CD4-positive, alpha-beta T cell (primary cell): ENCODE measurements at regions not wholly inside any gene's neighbourhood (a gene's known extent, or its start where the extent isn't known, plus 50 kb on each side); places are given as distances from the start of the nearest gene placed in this dataset.
A peak's percentile ranks its signal among the peaks of the same experiment; 100 is the strongest.

Experiments
- ATAC-seq: fragments of 200-7000 bp; cut with Tn5 transposase; one replicate; pipeline ENCODE4 v1.10.0; 2022; ENCODE audit warnings: mild to moderate bottlenecking; ENCODE audit not compliant: poor library complexity
- CTCF ChIA-PET: fragments of 350-600 bp; sonication (Branson Sonifier 250); formaldehyde crosslinking; loops from one replicate; lab custom pipeline; 2021; ENCODE audit warnings: antibody characterized with exemption, inconsistent platforms; lab: Charles Lee
- POLR2A ChIA-PET: fragments of 350-600 bp; sonication (Branson Sonifier 250); formaldehyde crosslinking; loops from one replicate; lab custom pipeline; 2021; ENCODE audit warnings: antibody characterized with exemption, inconsistent platforms; lab: Charles Lee
- DNase-seq, 14 experiments: peaks; one replicate each; pipeline ENCODE4 v3.0.0-alpha.2; 2013 to 2020; ENCODE audit warnings: mixed read lengths in 2 of 14
- H3K27ac ChIP-seq, 2 donors: one replicate each; pipeline versions ENCODE4 v1.5.1 to v1.7.0; 2013; ENCODE audit warnings: low read length in 2 of 2, low read depth in 1 of 2, mild to moderate bottlenecking in 1 of 2
- H3K27me3 ChIP-seq, 2 experiments: 1 replicate in 1 of 2; 2 replicates in 1 of 2; pipeline versions ENCODE4 v1.6.1 to v1.7.0; 2013; ENCODE audit warnings: low read length in 2 of 2, control low read depth in 1 of 2, mild to moderate bottlenecking in 1 of 2, moderate library complexity in 1 of 2; ENCODE audit not compliant: insufficient read depth in 2 of 2, control insufficient read depth in 1 of 2
- H3K36me3 ChIP-seq: one replicate; pipeline ENCODE4 v1.6.1; 2013; ENCODE audit warnings: low read length, control low read depth; ENCODE audit not compliant: insufficient read depth
- H3K4me1 ChIP-seq: one replicate; pipeline ENCODE4 v1.6.1; 2013; ENCODE audit warnings: low read length, control low read depth; ENCODE audit not compliant: insufficient read depth
- H3K4me3 ChIP-seq: one replicate; pipeline ENCODE4 v1.5.1; 2013; ENCODE audit warnings: mild to moderate bottlenecking, low read length, moderate library complexity
- H3K9me3 ChIP-seq, 2 experiments: 1 replicate in 1 of 2; 2 replicates in 1 of 2; pipeline versions ENCODE4 v1.6.1 to v1.7.0; 2013; ENCODE audit warnings: low read length in 2 of 2, mild to moderate bottlenecking in 2 of 2, control low read depth in 1 of 2, moderate library complexity in 1 of 2; ENCODE audit not compliant: control insufficient read depth in 1 of 2, insufficient read depth in 1 of 2
- H3K27ac Mint-ChIP-seq: one replicate; pipeline ENCODE4 v1.8.0; 2020; ENCODE audit warnings: mixed read lengths
- H3K27me3 Mint-ChIP-seq: one replicate; pipeline ENCODE4 v1.8.0; 2021; ENCODE audit warnings: mixed read lengths
- H3K36me3 Mint-ChIP-seq: one replicate; pipeline ENCODE4 v1.8.0; 2021; ENCODE audit warnings: low read depth, mixed read lengths
- H3K4me1 Mint-ChIP-seq: one replicate; pipeline ENCODE4 v1.8.0; 2021; ENCODE audit warnings: low read depth, mixed read lengths
- H3K4me3 Mint-ChIP-seq: one replicate; pipeline ENCODE4 v1.8.0; 2020; ENCODE audit warnings: mild to moderate bottlenecking, mixed read lengths
- H3K9me3 Mint-ChIP-seq: one replicate; pipeline ENCODE4 v1.8.0; 2020; ENCODE audit warnings: mixed read lengths
- intact Hi-C, 2 experiments: fragments of 100-400 bp; cut with DNase I in 1 of 2; cut with micrococcal nuclease in 1 of 2; formaldehyde crosslinking; loops; one replicate each; pipeline versions ENCODE4 v1.15.1 to v1.9.0; 2023 to 2025; cut with DNase I, micrococcal nuclease
- TF ChIP-seq, protein P1 (sequence below): fragments of 200-600 bp; IDR thresholded peaks from one replicate; pipeline ENCODE4 v1.8.0; 2022; ENCODE audit warnings: antibody characterized with exemption, mild to moderate bottlenecking

DNA sequence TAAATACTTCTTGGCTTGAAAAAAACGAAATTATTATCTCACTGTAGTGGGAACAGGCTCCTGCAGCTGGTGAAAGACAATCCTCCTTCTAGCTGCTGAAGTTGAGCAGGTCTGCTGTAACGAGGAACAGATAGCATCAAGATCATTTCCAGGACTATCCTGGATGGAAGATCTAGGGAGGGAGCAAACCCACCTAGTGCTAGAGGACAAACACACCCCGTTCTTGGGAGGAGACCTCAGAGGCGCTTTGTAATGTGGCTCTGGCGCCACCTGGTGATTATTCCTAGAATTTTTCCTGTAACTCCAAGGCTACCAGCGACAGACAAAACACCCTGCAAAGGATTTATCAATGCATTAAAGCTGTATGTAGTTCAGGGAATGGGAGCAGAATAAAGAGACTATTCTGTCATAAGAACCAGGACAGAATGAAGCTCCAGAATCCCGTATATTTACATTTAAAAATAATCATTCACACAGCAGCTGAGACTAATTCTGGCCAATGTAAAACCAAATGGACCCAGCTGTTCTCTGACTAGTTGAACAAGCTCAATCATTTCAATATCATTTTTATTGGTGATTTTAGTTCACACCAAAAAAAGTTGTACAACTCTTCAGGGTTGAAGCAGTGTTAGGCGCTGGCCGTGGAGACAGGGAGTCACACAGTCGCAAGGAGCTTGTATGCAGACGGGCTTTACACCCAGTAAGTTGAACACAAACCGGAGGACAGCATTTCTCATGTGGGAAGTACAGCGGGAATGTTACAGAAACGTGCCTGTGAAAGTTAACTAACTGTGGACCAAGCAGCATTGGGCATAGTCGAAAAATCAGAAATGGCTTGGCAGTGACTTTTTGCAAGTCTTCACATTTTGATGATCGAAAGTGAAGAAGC is 290.3 kb downstream of the TRIB2 start:
- no peaks in the 10 kb centered on the region for H3K9me3 Mint-ChIP-seq
- POLR2A ChIA-PET, result interaction anchor here (0.7 kb wide), 1 partner anchor 298 kb away, joined by 3 read pairs; no protein-coding TSS in a partner anchor
- H3K27ac Mint-ChIP-seq, result no peak overlapping the region

DNA sequence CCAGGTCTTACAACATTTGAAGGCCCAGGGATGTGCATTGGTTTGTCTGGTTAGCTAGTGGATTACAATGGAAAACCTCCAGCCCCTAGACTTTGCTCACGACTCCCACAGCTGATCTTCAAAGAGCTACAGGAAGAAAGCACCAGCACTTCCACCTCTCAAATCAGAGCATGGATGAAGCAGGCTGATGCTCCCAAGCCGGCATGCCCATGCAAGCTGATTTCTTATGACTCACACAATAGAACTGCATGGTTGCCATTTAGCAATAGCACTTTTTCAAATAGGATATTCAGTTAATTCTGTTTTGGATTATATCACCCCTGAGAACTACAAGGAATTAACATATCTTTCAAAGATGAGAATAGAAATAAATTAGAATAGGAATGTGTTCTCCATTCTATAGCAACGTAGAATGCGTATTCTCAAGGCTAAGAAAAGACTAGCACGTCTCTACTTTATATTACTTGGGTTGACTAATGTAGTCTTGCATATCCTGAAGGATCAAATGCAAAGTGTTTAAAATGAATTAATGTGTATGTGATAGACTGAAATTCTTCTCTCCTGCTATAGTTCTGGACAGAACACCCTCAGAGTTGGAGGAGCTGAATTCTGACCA is 292.4 kb downstream of the TRIB2 start:
- H3K27me3 ChIP-seq, result peaks cover 14 to 15% of the 10 kb centered on the region in 2 experiments
- TF ChIP-seq, protein P1, sequence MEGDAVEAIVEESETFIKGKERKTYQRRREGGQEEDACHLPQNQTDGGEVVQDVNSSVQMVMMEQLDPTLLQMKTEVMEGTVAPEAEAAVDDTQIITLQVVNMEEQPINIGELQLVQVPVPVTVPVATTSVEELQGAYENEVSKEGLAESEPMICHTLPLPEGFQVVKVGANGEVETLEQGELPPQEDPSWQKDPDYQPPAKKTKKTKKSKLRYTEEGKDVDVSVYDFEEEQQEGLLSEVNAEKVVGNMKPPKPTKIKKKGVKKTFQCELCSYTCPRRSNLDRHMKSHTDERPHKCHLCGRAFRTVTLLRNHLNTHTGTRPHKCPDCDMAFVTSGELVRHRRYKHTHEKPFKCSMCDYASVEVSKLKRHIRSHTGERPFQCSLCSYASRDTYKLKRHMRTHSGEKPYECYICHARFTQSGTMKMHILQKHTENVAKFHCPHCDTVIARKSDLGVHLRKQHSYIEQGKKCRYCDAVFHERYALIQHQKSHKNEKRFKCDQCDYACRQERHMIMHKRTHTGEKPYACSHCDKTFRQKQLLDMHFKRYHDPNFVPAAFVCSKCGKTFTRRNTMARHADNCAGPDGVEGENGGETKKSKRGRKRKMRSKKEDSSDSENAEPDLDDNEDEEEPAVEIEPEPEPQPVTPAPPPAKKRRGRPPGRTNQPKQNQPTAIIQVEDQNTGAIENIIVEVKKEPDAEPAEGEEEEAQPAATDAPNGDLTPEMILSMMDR, result no peak
- H3K4me1 Mint-ChIP-seq, result peaks cover 5% of the 10 kb centered on the region
- H3K4me3 Mint-ChIP-seq, result no peak overlapping the region
- H3K9me3 ChIP-seq, result no peaks in the 10 kb centered on the region
- no peak overlapping the region for H3K4me3 ChIP-seq
- H3K9me3 Mint-ChIP-seq, result no peaks in the 10 kb centered on the region
- H3K36me3 ChIP-seq, result no peaks in the 10 kb centered on the region
- H3K27ac ChIP-seq, result no peak overlapping the region
- intact Hi-C loops, result loop anchor here (5.0 kb wide), 4 partner anchors 292 to 1317 kb away; partner anchors contain the start of gene TRIB2 (in 2 of the 2)
- H3K27ac Mint-ChIP-seq, result no peak overlapping the region
- no peaks in the 10 kb centered on the region for H3K36me3 Mint-ChIP-seq
- ATAC-seq, result no peak
- no peaks in the 10 kb centered on the region for H3K4me1 ChIP-seq
- POLR2A ChIA-PET, result no interaction called here
- no peak for DNase-seq
- H3K27me3 Mint-ChIP-seq, result peaks cover 23% of the 10 kb centered on the region
- CTCF ChIA-PET, result no interaction called here

More for the DNA sequence above, 290.3 kb downstream of the TRIB2 start:
- H3K4me1 Mint-ChIP-seq, result peaks cover 5% of the 10 kb centered on the region
- TF ChIP-seq, protein P1, result peak; percentile 96
- DNase-seq (peak; percentile 40 to 80 (median 56)), ATAC-seq (peak; percentile 59)
- CTCF ChIA-PET, result interaction anchor here (0.7 to 2.0 kb wide), 11 partner anchors 13 to 1314 kb away, joined by 3 to 7 read pairs (median 3); partner anchors contain the start of gene TRIB2
- peaks cover 0 to 4% of the 10 kb centered on the region in 2 experiments for H3K27me3 ChIP-seq
- no peak overlapping the region for H3K4me3 ChIP-seq
- no peaks in the 10 kb centered on the region for H3K4me1 ChIP-seq
- no peaks in the 10 kb centered on the region for H3K36me3 ChIP-seq
- intact Hi-C loops, result loop anchor here (1.0 to 5.0 kb wide), 10 partner anchors 290 to 1529 kb away; partner anchors contain the start of gene TRIB2 (in 2 of the 2)
- no peak overlapping the region for H3K27ac ChIP-seq
- H3K4me3 Mint-ChIP-seq, result no peak overlapping the region
- H3K27me3 Mint-ChIP-seq, result peaks cover 6% of the 10 kb centered on the region
- no peaks in the 10 kb centered on the region for H3K36me3 Mint-ChIP-seq
- no peaks in the 10 kb centered on the region for H3K9me3 ChIP-seq

DNA sequence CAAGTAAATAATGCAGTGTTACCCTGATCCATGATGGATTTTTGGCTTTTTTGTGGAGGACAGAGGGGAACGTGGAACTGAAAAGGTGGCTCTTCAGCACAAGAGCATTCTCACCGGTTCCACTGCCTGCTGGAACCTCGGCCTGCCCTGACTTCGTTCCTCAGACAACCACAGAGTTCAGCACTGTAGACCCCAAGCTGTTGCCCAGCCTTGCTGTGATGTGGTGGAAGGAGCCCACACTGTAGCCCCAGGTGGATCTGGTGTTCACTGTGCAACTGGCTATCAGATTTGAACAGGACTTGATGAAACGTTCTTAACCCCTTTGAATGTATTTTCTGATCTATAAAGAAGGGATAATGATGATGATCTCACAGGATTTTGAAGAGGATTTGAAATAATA is 293.5 kb downstream of the TRIB2 start:
- TF ChIP-seq, protein P1, result no peak
- no peaks in the 10 kb centered on the region for H3K36me3 ChIP-seq
- H3K4me3 ChIP-seq, result no peak overlapping the region
- H3K9me3 ChIP-seq, result no peaks in the 10 kb centered on the region
- Mint-ChIP-seq H3K36me3 (no peaks in the 10 kb centered on the region), H3K4me3 (no peak overlapping the region), H3K4me1 (peaks cover 5% of the 10 kb centered on the region), H3K9me3 (no peaks in the 10 kb centered on the region), H3K27ac (no peak overlapping the region), H3K27me3 (peaks cover 28% of the 10 kb centered on the region)
- CTCF ChIA-PET, result no interaction called here
- H3K4me1 ChIP-seq, result no peaks in the 10 kb centered on the region
- DNase-seq (no peak), ATAC-seq (no peak)
- no peak overlapping the region for H3K27ac ChIP-seq
- H3K27me3 ChIP-seq, result peaks cover 14 to 23% of the 10 kb centered on the region in 2 experiments
- intact Hi-C loops, result no loop called here
- POLR2A ChIA-PET, result no interaction called here
